Gastroesophageal sphincter (tissue), 3 donors: ENCODE measurements at regions not wholly inside any gene's neighbourhood (a gene's known extent, or its start where the extent isn't known, plus 50 kb on each side); places are given as distances from the start of the nearest gene placed in this dataset.

Experiments used
- CTCF ChIP-seq, 4 experiments: fragments of 200-600 bp in 2 of 4; fragments of 450-650 bp in 2 of 4; sonication (generic) in 1 of 4; IDR thresholded peaks; one replicate each; pipeline ENCODE4 v1.5.1; 2017 to 2019; ENCODE audit warnings: antibody characterized with exemption in 4 of 4, mild to moderate bottlenecking in 2 of 4, moderate library complexity in 2 of 4
- POLR2A ChIP-seq, 2 donors: fragments of 450-650 bp; IDR thresholded peaks; one replicate each; pipeline ENCODE4 v1.6.1; 2017; ENCODE audit warnings: antibody characterized with exemption in 2 of 2, mild to moderate bottlenecking in 2 of 2, moderate library complexity in 1 of 2
- POLR2AphosphoS5 ChIP-seq: sonication (generic); formaldehyde crosslinking; IDR thresholded peaks from one replicate; pipeline ENCODE4 v1.6.1; 2017; ENCODE audit warnings: antibody characterized with exemption

GRCh38 chr3:193947596-193947995 lies 188.4 kb upstream of the HES1 start:
- TF ChIP-seq CTCF (IDR thresholded peaks at IDR 0.05): no peak
- TF ChIP-seq POLR2A (IDR thresholded peaks at IDR 0.05): no peak
- TF ChIP-seq POLR2AphosphoS5: no peak
